GM18520 (cell line): ENCODE measurements at regions not wholly inside any gene's neighbourhood (a gene's known extent, or its start where the extent isn't known, plus 50 kb on each side); places are given as distances from the start of the nearest gene placed in this dataset.
"Not testable (repeated sequence)": the region's sequence is repeated elsewhere in the genome, so short reads cannot be mapped to it uniquely, and the experiment has no call there.

Experiments used
- ATAC-seq: cut with Tn5 transposase; IDR thresholded peaks from one replicate; pipeline ENCODE4 v1.9.1; 2021; ENCODE audit not compliant: unreplicated experiment

DNA sequence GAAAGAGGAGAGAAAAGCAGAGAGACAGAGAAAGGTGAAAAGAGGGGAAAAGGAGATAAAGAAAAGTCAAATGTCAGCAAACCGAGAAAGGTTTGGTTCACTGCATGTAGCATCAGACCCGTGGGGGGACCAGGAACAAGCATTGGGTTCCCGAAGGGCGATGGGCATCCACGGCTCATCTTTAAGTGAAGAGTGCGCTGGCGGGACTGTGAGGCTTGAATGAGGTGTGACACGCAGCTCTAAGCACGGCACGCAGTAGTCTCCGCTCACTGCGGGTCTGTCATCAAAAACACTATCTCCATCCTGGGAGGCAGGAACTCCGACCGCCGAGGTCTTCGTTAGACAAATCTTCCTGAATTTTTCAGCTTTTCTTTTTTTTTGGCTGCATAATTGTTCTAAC is 173.4 kb upstream of the PFKP start:
- no peak for ATAC-seq

DNA sequence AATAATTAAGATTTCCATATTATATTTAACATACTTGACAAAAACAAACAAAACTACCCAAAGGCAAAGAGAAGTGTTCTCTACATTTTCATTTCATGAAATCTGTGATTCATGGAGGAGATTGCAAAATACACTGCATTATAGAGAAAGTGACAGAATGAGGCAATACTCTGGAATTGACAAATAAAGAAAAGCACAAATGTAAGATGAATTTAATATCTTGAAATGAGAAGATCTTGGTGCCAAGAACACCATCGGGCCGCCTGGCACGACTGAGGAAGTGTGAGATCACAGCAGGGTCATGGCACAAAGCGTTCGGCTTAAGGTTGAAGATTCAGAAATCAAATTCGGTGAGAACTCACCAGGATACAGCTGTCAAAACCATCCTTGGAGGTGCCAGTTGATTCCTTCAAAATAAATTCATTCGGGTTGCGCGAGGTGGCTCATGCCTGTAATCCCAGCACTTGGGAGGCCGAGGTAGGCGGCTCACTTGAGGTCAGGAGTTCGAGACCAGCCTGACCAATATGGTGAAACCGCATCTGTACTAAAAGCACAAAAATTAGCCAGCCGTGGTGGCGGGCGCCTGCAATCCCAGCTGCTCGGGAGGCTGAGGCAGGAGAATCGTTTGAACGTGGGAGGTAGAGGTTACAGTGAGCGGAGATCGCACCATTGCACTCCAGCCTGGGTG is 174.0 kb upstream of the PFKP start:
- no peak for ATAC-seq

- no peak for ATAC-seq
Measured at GRCh38 chr10:2891770-2892124, 175.6 kb upstream of the PFKP start.

DNA sequence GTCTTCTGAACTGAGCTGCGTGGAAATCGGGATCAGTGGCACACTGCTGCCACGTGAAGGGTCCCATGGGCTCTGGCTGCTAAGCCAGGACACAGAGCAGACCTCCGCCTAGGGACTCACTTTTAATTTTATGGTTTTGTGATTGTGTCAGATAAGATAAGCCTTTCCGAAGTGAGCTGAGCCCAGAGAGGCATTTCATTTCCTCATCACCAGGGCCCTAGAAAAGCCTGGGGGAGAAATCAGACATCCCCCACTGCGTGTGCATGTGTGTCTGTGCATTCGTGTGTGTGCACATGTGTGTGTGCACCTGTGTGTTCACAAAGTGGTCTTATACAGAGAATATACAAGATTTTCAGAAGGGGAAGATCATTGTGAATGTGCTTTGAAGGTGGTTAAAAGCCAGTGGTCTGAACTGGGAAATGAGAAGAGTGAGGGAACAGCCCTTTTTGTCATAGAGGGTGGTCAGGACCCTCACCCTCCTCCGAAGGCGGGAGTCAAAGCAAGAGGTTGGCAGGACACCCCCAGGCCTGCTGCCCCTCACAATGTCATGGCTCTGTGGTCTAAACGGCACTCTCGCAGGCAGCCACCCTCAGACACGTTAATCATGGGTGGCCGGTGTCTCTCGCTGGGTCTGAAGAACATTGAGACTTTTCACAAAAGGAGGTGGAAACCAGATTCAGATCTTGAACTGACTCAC is 176.1 kb upstream of the PFKP start:
- no peak for ATAC-seq

DNA sequence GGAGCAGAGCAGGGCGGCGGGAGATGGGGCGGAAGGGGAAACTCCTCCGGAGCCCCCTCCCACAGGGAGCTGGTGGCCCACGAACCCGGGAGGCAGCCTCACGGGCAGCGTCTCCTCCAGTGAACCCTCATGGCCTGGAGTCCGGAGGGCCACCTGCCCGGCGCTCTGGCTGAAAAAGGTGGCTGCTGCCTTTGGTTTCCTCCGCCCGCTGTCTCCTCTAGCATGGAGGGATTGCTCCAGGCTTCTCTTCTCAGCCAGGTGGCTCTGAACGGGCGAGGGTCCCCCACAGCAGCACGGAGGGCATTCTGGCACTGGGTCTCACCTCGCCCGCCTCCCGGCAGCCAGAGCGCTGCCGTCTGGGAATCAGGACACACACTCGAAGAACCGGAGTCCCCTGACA is 177.3 kb upstream of the PFKP start:
- no peak for ATAC-seq

GRCh38 chr10:2888403-2889004 is 178.8 kb upstream of the PFKP start:
- ATAC-seq = no peak

GRCh38 chr10:2887391-2888070 is 179.8 kb upstream of the PFKP start:
- ATAC-seq = no peak

DNA sequence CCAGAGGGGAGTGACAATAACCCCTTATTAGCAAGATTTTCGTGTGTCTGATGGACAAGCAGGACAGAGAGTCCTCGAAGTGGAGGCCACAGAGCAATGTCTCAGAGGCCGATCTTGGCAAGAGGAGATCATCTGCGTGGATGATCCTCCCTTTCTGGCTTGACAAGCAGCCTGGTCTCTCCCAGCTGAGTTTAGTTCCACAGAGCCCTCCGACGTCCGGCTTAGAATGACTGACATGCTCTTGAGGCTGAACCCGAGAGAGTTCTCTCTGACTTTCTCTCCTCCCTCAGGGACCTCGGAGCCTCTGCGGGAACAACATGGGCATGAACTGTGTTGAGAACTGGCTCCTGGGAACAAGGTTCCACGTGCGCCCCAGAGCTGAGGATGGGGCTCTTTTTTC is 180.7 kb upstream of the PFKP start:
- no peak for ATAC-seq

- no peak for ATAC-seq
Measured at GRCh38 chr10:2885288-2886278, 181.8 kb upstream of the PFKP start.

- not testable (repeated sequence) for ATAC-seq
Measured at GRCh38 chr10:2883983-2884540, 183.3 kb upstream of the PFKP start.

GRCh38 chr10:2883238-2883637 is 184.1 kb upstream of the PFKP start:
- ATAC-seq = no peak

- no peak for ATAC-seq
Measured at GRCh38 chr10:2882628-2883027, 184.7 kb upstream of the PFKP start.

DNA sequence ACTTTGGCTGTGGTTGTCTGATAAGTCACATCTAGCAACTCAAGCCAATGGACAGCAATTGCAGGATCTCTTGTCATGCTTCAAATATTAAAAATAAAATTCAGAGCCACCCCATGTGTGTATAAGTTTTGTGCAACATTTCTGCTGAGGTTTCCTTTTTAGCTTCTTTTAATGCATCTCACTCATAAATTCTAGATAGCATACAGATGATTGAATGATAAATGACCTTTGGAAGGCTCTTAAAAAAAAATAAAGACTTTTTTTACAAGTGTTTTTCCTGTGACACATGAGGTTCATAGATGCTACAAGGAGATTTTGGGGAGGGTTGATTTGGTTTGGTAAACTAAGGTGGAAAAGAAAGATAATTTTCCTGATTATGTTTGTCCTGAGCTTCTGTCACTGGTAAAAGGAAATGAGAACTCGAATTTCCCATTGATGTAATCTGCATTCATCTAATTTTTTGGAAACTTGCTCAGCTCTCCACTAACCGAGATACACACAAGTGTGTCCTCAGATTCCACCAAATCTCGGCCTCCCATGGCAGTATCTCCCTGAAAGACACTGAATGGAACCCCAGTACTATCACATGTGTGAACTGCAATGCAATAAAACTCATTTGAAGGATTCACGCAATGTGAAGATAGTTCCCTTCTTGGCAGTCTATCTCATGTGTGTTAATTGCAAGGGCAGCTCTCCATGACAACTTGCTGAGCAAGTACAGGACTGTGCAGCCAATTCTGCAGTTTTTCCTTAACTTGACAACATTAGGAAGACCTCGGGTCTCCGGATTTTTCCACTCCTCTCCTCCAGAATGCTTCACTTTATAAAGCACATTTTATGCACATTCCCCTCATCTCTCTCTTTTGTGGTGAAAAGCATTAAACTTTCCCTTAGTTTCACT is 185.4 kb upstream of the PFKP start:
- no peak for ATAC-seq

DNA sequence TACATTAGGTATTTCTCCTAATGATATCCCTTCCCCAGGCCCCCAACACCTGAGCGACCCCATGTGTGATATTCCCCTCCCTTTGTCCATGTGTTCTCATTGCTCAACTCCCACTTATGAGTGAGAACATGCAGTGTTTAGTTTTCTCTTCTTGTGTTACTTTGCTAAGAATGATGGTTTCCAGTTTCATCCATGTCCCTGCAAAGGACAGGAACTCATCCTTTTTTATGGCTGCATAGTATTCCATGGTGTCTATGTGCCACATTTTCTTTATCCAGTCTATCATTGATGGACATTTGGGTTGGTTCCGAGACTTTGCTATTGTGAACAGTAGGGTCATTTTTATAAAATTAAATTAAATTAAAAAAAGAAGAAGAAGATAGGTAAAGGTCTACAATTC is 187.3 kb upstream of the PFKP start:
- not testable (repeated sequence) for ATAC-seq

GRCh38 chr10:2878818-2879217 is 188.5 kb upstream of the PFKP start:
- ATAC-seq = no peak

GRCh38 chr10:2876032-2876431 is 191.3 kb upstream of the PFKP start:
- ATAC-seq = no peak

- ATAC-seq = no peak
Measured at GRCh38 chr10:2874963-2875362, 192.4 kb upstream of the PFKP start.

DNA sequence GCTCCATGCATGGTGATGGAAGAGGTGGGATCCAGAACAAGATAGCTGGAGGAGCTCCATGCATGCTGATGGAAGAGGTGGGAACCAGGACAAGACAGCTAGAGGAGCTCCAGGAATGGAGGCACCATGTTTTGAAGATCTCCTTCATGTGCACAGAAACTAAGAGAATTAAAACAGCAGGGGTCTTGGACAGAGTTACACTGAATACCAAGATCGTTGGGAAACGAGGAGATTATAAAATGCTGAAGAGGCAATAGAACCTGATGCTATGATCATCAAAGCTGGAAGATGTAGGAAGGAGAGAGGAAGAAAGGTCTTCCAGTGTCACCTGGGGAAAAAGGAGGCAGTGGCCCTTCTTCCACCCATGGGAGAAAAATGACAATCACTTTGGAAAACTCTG is 193.6 kb upstream of the PFKP start:
- no peak for ATAC-seq

DNA sequence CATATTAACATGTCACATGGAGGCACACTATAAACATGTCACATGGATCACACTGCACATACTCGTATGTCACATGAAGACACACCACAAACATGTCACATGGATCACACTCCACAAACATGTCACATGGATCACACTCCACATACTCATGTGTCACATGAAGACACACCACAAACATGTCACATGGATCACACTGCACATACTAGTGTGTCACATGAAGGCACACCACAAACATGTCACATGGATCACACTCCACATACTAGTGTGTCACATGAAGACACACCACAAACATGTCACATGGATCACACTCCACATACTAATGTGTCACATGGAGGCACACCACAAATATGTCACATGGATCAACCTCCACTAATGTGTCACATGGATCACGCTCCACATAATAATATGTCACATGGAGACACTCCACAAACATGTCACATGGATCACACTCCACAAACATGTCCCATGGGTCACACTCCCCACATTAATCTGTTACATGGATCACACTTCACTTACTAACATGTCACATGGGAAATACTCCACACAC is 195.6 kb upstream of the PFKP start:
- no peak for ATAC-seq
